ENCODE measurements at regions not wholly inside any gene's neighbourhood (a gene's known extent, or its start where the extent isn't known, plus 50 kb on each side); places are given as distances from the start of the nearest gene placed in this dataset.

- H3K36me3 Mint-ChIP-seq, result no peaks in the 10 kb centered on the region
- H3K4me3 Mint-ChIP-seq, result no peak overlapping the region
- no peaks in the 10 kb centered on the region for H3K4me1 Mint-ChIP-seq
- no peak for ATAC-seq
- DNase-seq, result no peak
- no peak overlapping the region for H3K27ac Mint-ChIP-seq
- intact Hi-C loops (cut with micrococcal nuclease), result no loop called here
- no peak overlapping the region for H3K27ac ChIP-seq (ENCODE audit: low read length)
- no peaks in the 10 kb centered on the region for H3K4me1 ChIP-seq (ENCODE audit: control insufficient read depth, insufficient read depth, low read length)
- peaks cover 8 to 25% of the 10 kb centered on the region in 2 donors for H3K27me3 Mint-ChIP-seq (ENCODE audit: low read depth in 2 of 2)
- H3K4me3 ChIP-seq (ENCODE audit: low read length), result no peak overlapping the region
- 82% methylated on average over 2 of the region's 2 CpGs for WGBS (ENCODE audit: insufficient coverage)
- no peaks in the 10 kb centered on the region for H3K9me3 Mint-ChIP-seq
- no peaks in the 10 kb centered on the region for H3K27me3 ChIP-seq (ENCODE audit: control insufficient read depth, insufficient read depth, low read length)
- no peaks in the 10 kb centered on the region for H3K36me3 ChIP-seq (ENCODE audit: control insufficient read depth, insufficient read depth, low read length)
- no peaks in the 10 kb centered on the region for H3K9me3 ChIP-seq (ENCODE audit: control insufficient read depth, insufficient read depth, low read length)
- no peak for TF ChIP-seq CTCF (IDR thresholded peaks at IDR 0.05)
These were observed 201.9 kb downstream of the PLPP3 start for GRCh38 chr1:56377431-56377830.

- H3K27ac Mint-ChIP-seq, result no peak overlapping the region
- 6% methylated on average over 7 of the region's 7 CpGs for WGBS (ENCODE audit: insufficient coverage)
- TF ChIP-seq CTCF (IDR thresholded peaks at IDR 0.05), result no peak
- Histone ChIP-seq H3K4me1 (ENCODE audit: control insufficient read depth, insufficient read depth, low read length) (no peaks in the 10 kb centered on the region), H3K36me3 (ENCODE audit: control insufficient read depth, insufficient read depth, low read length) (no peaks in the 10 kb centered on the region), H3K4me3 (ENCODE audit: low read length) (no peak overlapping the region), H3K9me3 (ENCODE audit: control insufficient read depth, insufficient read depth, low read length) (no peaks in the 10 kb centered on the region), H3K27me3 (ENCODE audit: control insufficient read depth, insufficient read depth, low read length) (no peaks in the 10 kb centered on the region), H3K27ac (ENCODE audit: low read length) (no peak overlapping the region)
- ATAC-seq (no peak), DNase-seq (no peak)
- H3K9me3 Mint-ChIP-seq, result no peaks in the 10 kb centered on the region
- H3K36me3 Mint-ChIP-seq, result no peaks in the 10 kb centered on the region
- peaks cover 8 to 25% of the 10 kb centered on the region in 2 donors for H3K27me3 Mint-ChIP-seq (ENCODE audit: low read depth in 2 of 2)
- no peak overlapping the region for H3K4me3 Mint-ChIP-seq
- intact Hi-C loops (cut with micrococcal nuclease), result no loop called here
- no peaks in the 10 kb centered on the region for H3K4me1 Mint-ChIP-seq
These were observed 203.0 kb downstream of the PLPP3 start for GRCh38 chr1:56376188-56376984.

GRCh38 chr1:56375326-56375804, 204.0 kb downstream of the PLPP3 start:
- no peaks in the 10 kb centered on the region for H3K36me3 Mint-ChIP-seq
- no peak overlapping the region for H3K27ac ChIP-seq (ENCODE audit: low read length)
- no peak overlapping the region for H3K4me3 ChIP-seq (ENCODE audit: low read length)
- H3K4me1 ChIP-seq (ENCODE audit: control insufficient read depth, insufficient read depth, low read length), result no peaks in the 10 kb centered on the region
- H3K27me3 Mint-ChIP-seq (ENCODE audit: low read depth in 2 of 2), result peaks cover 8 to 25% of the 10 kb centered on the region in 2 donors
- TF ChIP-seq CTCF (IDR thresholded peaks at IDR 0.05), result no peak
- DNase-seq (no peak), ATAC-seq (no peak)
- no peaks in the 10 kb centered on the region for H3K4me1 Mint-ChIP-seq
- H3K4me3 Mint-ChIP-seq, result no peak overlapping the region
- no peaks in the 10 kb centered on the region for H3K27me3 ChIP-seq (ENCODE audit: control insufficient read depth, insufficient read depth, low read length)
- intact Hi-C loops (cut with micrococcal nuclease), result no loop called here
- H3K27ac Mint-ChIP-seq, result no peak overlapping the region
- 60% methylated on average over 3 of the region's 5 CpGs for WGBS (ENCODE audit: insufficient coverage)
- no peaks in the 10 kb centered on the region for H3K9me3 Mint-ChIP-seq
- H3K9me3 ChIP-seq (ENCODE audit: control insufficient read depth, insufficient read depth, low read length), result no peaks in the 10 kb centered on the region
- no peaks in the 10 kb centered on the region for H3K36me3 ChIP-seq (ENCODE audit: control insufficient read depth, insufficient read depth, low read length)
